Upper lobe of left lung (tissue), 4 donors: ENCODE measurements at regions not wholly inside any gene's neighbourhood (a gene's known extent, or its start where the extent isn't known, plus 50 kb on each side); places are given as distances from the start of the nearest gene placed in this dataset.

Experiments
- CTCF ChIP-seq, 6 experiments: fragments of 450-650 bp in 4 of 6; fragments of 200-600 bp in 2 of 6; sonication (generic) in 2 of 6; IDR thresholded peaks; one replicate each; pipeline ENCODE4 v1.5.1; 2016 to 2019; ENCODE audit warnings: antibody characterized with exemption in 6 of 6
- EP300 ChIP-seq, 4 donors: sonication (generic); formaldehyde crosslinking; IDR thresholded peaks; one replicate each; pipeline ENCODE4 v1.5.1; 2017; ENCODE audit warnings: antibody characterized with exemption in 4 of 4, control low read depth in 2 of 4
- POLR2A ChIP-seq, 4 donors: fragments of 450-650 bp; IDR thresholded peaks; one replicate each; pipeline ENCODE4 v1.5.1; 2016 to 2017; ENCODE audit warnings: antibody characterized with exemption in 4 of 4, mild to moderate bottlenecking in 2 of 4
- POLR2AphosphoS5 ChIP-seq, 2 donors: sonication (generic); formaldehyde crosslinking; IDR thresholded peaks; one replicate each; pipeline ENCODE4 v1.5.1; 2017; ENCODE audit warnings: antibody characterized with exemption in 2 of 2

- TF ChIP-seq EP300 (IDR thresholded peaks at IDR 0.05): no peak
- TF ChIP-seq CTCF (IDR thresholded peaks at IDR 0.05): no peak
- no peak for TF ChIP-seq POLR2AphosphoS5 (IDR thresholded peaks at IDR 0.05)
- TF ChIP-seq POLR2A (IDR thresholded peaks at IDR 0.05): no peak
Observed at GRCh38 chr4:144873226-144873990, 224.6 kb downstream of the ANAPC10 start.
